GM21515 (cell line): ENCODE measurements at regions not wholly inside any gene's neighbourhood (a gene's known extent, or its start where the extent isn't known, plus 50 kb on each side); places are given as distances from the start of the nearest gene placed in this dataset.

Experiments
- ATAC-seq: cut with Tn5 transposase; IDR thresholded peaks from one replicate; pipeline ENCODE4 v1.9.1; 2021; ENCODE audit not compliant: unreplicated experiment

DNA sequence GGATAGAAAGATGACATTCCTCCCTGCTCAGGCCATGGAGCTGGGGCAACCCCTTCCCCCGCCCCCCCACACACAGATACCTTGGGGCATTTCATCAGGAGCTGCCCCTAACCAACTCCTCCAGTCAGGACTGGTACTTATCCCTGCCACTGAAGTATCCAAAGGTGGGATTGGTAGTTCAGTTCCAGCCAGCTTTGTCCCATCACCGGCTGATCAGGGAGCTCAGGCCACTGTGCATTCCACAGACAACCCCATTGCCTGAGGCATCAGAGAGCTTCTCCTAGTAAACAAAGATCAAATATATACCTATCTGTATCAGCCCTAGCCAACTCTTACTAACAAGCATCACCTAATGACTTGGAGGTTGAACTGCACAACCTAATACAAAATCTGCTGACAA lies 218.2 kb upstream of the FMR1 start:
- ATAC-seq: no peak

DNA sequence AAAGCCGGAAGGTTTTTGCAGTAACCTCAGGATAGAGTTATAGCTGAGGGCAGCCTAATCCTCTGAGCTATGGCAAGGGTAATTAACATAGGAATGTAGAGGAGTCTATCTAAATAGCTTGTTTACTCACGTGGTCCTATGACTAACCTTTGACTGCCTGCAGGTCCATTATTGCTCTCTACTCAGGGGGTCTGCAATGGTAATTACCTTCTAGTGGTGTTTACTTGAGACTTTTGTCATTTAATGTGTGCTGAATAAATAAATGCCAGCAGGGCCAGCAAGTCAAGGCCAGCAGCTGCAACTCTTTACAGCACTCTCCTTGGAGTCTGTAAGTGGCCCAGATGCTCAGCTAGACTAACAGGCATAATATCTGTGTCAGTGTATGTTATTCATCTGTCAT lies 212.7 kb upstream of the FMR1 start:
- ATAC-seq: no peak

DNA sequence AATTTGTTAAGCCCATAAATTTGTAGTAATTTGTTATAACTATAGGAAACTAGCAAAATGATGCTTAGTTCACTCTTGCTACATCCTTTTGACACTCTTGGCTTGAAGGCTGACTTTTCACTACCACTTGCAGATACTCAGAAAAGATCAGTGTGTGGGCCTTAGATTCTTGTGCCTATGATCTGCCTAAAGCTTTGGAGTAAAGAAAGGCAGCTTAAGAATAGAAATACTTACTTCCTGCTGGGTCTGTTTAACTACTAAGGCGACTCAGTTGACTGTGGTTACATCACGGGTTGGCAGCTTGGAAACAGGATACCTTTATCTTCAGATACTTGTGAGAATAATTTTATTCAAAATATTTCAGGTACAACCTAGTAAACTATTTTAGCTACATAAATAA lies 201.4 kb upstream of the FMR1 start:
- no peak for ATAC-seq

DNA sequence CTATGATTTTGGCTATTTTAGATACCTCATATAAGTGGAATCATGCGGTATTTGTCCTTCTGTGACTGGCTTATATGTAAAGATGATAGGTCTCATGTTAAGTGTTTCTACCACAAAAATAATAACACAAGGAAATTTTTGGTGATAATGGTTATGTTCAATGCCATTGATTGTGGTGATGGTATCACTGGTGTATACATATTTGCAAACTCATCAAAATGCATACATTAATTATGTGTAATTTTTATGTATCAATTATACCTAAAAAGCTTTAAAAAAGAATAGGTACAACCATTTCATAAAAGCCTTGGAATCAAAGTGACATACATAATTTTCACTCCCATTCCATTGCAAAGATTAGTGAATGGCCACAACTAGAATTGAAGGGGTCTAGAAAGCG lies 178.3 kb upstream of the FMR1 start:
- ATAC-seq: no peak

DNA sequence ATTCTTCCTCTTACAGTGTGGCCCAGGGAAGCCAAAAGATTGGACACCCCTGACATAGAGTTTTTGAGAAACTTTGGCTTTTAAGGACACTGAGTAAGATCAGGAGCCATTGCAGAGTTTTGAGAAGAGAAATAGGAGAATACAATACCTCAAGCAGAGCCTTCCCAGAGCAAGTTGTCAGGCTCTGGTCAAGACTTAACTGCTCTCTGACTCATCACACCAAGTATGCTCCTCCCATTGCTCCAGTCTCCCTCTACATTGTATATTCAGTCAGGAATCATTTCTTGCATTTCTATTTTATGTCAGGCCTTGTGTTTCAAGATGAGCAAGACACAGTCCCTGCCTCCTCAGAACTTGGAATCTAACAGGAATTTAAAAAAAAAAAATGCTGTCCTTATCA lies 176.4 kb upstream of the FMR1 start:
- no peak for ATAC-seq

DNA sequence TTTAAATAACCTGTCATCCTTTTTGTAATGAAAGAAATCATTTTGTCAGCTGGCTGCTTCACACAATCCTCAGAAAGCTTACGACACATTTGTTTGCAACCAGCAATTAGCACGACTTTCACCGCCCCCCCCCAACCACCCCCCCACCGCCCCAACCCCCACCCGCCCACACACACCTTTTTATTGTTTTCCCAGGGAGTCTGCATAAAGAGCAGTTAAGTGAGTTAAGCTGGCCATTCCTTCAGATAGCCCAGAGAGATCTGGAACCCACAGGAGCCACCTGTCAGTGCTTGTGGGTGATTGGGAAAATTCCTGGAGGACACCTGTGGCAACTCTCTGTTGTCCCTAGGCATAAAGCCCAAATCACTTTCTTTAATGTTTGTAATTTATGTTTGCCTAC lies 175.7 kb upstream of the FMR1 start:
- ATAC-seq: no peak

DNA sequence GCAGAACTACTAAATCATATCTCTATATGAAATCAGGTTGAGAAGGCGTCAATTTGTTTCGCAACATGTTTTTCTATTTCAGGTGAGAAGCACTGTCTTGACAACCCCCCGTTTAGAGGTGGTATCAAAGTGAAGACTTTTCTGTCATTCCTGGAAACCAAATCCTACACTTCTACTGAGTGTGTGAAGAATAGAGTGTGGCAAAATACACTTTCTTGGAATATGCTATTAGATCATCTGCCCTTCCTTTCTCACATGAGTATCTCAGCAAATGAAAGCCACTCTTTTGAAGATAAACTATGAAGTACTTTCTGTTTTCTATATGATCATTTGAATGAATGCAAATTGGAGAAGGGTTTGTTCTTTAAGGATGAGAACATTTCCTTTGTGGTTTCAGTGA lies 174.0 kb upstream of the FMR1 start:
- no peak for ATAC-seq

DNA sequence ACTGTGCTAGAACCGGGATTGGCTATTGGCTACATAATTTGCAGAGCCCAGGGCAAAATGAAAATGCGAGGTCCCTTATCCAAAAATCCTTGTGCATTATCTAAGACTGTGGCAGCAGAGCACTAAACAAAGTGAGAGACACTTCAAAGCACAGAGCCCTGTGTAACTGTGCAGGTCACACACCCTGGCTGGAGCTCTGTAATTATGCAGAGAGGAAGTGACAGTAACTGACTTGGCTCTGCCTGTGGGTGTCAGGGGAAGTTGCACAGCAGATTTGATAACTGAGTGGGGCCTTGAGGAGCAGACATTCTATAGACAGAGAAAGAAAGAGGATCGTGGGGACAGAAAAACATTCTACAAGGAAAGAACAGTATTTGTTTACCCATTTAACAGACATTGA lies 173.5 kb upstream of the FMR1 start:
- no peak for ATAC-seq

DNA sequence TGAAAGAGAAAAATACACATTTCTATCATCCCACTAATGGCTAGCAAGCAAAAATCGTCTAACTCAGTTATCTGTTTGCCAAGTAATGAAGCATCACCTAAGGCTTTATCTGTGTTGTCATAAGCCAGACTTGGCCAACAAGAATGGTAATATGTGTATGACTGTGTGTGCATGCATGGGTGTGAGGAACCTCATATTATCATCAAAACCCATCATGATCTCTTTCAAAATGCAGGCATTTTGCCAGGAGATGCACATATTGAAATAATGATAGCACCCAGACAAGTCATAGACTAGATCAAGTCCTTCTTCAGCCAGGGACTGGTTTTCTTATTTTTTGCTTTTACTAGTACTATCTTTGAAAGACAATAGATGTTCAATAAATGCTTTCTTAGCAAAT lies 172.5 kb upstream of the FMR1 start:
- no peak for ATAC-seq

DNA sequence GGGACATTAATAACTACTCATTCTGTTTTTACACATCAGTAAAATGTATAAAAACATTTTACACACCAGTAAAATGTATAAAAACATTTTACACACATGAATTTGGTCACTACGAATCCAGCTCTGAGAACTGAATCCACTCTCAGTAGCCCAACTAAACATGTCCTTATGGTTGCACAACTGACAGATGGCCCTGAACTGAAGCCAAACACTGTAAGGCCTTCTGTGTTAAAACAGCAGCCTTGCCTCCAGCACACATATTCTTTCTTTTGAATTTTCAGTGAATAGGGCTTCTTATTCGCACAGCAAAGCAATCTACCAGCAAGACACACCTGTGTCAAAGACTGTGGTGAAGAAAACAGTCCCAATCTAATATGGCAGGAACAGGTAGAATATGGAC lies 169.9 kb upstream of the FMR1 start:
- ATAC-seq: no peak

DNA sequence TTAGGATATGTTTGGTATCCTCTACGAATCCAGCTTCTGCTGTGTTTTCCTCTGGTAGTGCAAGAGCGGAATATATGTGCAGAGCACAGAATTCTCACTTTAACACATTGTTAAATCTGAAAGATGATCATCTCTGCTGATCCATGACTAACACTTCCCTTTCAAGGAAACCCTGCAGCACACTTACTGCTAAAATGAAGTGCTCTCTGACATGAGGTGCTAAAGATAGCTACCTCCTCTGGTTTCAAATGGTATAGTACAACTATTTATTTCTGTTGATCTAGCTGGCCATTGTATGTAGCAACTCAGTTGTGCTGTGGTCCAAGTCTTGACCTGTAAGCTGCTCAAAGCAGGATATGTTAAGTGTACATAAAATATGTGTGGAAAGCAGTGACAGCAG lies 162.4 kb upstream of the FMR1 start:
- ATAC-seq: no peak

DNA sequence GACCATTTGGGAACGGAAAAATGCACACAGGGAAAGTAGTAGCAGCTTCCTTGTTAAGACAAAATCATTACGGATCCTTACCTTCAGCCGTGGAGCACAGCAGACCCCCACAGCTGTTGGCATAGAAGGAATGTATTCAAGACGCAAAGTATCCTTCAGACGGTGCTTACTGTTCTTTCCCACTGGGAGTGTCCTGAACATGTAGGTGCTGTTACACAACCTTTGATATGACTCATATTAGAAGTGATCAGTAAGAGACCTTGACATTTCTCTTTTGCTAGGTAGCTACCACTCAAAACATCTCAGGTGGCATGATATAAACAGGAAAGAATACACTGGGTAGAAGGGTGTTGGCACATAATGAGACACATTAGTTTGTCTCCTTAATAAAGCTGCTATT lies 154.0 kb upstream of the FMR1 start:
- ATAC-seq: no peak

DNA sequence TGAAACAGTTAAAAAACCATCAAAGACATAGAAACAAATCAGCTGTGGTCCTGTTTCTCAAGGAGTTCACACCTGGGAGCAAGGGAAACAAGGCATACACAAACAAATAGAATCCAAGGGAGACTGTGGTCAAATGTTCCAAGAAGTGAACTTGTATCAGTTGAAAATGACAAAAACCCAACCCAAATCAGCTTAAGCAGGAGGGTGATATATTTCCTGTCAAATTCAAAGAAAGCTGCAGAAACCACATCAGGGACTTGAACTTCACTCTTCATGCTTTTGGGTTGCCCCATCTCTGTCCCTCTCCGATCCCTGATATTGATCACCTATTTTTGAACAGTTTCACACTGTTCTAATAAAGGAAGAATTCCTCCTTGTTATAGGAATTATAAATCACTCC lies 148.6 kb upstream of the FMR1 start:
- ATAC-seq: no peak

DNA sequence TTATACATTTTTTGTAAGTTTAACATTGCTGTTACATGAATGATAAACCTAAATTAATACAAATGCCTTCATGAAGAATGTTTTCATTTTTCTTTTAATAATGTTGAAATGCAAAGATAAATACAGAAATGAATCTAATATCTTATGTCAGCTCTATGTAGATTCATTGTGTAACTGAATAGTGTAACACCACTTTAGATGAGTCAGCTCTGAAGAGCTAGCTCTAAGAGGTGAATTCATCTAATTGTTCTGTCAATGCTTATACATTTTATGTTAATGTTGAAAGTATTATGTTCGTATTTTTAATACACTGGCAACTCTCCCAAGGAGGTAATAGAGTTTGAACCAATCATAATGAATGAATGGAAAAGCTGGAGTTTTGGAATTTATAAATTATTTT lies 146.9 kb upstream of the FMR1 start:
- no peak for ATAC-seq

DNA sequence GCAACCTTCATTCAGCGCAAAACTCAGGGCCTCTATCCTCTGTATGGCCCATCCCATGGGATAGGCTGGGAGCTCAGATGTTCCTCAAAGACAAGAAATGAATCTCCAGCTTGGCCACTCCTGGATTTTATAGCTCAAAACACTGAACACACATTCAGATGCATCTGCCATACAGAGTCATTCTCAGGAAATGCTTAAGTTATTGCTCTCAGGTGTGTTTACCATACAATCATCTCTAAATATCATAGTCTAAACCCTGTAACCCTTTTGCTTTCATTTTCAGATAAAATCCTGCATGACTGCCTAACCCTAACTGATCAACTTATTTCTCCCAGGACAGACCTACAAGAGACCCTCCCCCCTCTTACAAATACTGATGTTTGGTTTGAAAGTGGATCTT lies 140.9 kb upstream of the FMR1 start:
- ATAC-seq: no peak

DNA sequence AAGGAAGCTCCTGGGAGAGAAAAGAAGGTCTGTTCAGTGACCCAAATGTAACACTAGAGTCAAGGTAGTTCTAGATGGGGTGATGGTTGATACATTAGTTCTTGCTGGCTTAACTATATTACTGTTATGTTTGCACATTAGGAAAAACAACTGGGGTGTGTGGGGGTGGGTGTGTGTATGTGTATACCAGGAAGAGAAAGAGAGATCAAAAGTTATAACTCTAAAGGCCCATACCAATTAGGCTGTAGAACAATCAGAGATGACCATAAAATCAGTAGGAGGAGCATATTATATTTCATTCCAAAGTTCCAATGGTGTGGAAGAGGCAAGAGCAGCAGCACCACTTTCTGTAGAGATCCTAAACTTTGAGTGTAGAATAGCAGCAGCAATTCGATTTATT lies 134.7 kb upstream of the FMR1 start:
- ATAC-seq: no peak

DNA sequence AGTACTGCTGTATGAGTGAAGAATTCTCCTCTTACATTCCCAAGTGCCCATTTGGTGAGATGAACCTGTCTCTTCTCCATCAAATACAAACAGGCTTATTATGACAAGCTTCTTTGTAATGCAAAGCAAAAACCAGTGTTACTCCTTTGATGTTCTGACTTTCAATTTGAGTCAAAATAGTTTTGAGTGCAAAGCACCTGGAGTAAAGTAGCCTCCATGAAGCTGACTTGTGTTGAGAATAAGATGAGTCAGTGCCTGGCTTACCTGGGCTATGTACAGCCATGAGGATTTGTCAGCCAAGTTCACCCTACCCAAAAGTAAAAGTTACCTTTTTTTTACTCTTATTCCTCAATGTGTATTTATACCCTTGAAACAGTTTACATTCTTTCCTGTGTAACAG lies 132.5 kb upstream of the FMR1 start:
- no peak for ATAC-seq

DNA sequence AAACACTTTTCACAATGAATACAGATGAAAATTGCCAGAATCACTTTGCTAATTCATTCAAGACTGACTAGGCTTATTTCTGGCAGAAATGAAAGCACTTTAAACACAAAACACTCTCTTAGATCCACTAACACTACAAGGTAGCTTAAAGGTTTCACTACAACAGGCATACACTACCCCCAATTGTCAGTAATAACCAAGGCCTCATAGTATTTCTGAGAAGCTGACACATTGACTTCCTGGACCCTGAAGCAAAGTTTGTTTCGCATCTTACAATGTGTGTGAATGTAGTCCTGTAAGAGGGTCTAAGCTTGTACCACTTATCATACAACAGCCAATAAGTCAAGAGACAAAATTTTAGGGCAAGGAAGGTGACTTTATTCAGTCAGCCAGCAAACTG lies 129.9 kb upstream of the FMR1 start:
- no peak for ATAC-seq

DNA sequence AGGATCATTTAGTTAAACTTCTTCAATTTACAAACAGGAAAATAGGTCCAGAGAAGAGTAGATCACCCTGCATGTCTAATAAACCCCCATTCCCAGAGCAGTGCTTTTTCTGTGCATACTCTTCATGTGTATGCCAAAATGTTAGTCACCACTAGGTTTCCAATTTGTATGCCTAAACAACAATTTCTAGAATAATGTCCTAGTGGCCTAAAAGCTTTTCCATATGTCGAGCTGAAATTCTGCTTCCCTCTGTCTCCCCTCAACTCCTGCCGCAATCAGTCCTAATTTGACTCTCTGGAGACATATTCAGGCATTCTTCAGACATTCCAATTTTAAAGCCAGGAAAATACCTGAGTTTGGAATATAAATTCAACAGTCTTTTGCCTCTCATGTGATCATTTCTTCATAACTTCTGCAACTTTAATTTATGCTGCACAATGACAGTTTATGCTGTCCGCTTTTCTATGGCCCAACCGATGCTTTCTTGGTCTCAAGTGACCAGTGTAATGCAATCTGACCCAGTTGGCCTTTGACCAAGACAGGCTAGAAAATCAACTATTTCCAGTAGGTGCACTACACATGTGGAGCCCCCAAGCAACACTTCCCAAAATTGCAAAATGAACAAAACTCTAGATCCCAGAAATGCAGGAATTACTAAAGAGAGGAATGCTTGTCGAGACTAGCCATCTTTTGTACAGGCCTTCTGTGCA lies 122.9 kb upstream of the FMR1 start:
- ATAC-seq: no peak

DNA sequence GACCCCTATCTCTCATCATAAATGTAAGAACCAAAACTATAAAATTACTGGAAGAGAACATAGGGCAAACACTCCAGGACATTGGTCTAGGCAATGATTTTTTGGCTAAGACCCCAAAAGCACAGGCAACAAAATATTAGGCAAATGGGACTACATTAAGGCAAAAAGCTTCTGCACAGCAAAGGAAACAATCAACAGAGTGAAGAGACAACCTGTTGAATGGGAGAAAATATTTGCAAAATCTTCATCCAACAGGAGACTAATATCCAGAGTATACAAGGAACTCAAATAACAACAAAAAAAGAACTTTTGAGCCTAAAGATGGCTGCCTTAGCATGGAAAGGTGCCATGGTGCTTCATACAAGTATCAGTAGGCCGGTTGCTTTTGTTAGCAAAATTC lies 111.1 kb upstream of the FMR1 start:
- ATAC-seq: no peak

DNA sequence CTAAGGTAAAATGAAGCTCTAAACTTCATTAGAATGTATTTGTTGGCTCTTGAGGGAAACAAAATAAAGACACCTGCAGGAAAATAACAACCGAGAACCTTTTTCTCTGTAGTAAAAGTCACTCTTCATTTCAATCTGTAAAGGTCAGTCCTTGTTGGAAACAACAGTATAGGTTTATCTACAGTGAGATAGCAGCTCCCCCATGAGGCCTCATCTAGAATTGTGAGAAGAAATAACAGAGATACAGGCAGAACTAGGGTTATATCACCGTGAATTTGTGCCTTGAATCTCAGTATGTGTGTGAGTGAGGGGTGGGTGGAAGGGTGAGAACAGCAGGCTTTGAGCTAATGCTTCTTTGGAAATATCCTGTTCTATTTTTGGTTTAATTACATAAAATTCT lies 107.8 kb upstream of the FMR1 start:
- ATAC-seq: no peak

DNA sequence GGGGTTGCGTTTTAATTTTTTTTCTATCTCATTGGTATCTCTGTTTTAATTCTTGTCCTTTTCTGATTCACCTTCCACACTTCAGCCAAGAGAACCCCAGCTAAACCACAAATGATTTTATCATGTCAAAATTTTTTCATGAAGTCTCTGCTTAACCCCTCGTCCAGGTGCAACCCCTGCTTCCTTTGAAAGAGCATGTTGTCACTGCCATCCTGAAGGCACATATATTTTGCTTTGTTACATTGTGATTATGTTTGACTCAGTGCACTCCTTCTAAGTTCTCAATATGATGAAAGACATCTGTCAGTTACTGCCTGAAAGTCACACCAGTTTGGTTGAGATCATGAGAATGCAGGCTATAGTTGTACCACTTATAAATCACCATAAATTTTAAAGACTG lies 99.9 kb upstream of the FMR1 start:
- ATAC-seq: no peak

DNA sequence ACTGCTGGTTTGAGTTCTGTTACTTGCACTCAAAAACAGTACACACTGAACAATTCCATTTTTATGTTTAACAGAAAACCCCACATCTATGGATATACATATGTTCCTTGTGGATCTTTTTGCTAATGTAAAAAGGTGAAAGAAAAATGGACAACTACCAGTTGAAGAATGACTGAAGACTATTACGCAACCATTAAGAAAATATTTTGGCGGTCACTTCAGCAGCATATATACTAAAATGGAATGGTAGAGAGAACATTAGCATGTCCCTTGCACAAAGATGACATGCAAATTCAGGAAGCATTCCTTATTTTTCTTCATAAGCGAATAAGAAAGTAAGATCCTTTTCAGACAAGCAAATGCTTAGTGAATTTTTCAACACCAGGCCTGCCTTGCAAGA lies 84.6 kb upstream of the FMR1 start:
- ATAC-seq: no peak

DNA sequence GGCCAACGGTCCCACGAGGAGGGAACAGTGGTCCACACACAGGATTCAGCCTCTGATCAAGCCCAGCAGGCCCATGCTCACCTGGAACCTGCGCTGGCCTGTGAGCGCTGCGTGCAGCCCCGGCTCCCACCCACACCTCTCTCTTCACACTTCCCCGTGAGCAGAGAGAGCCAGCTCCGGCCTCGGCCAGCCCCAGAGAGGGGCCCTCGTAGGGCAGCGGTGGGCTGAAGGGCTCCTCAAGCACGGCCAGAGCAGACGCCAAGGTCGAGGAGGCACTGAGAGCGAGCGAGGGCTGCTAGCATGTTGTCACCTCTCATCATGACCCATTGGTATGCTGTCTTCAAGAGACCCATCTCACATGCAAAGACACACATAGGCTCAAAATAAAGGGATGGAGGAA lies 83.0 kb upstream of the FMR1 start:
- ATAC-seq: no peak
